Right lobe of liver (tissue), 6 donors: ENCODE measurements at regions not wholly inside any gene's neighbourhood (a gene's known extent, or its start where the extent isn't known, plus 50 kb on each side); places are given as distances from the start of the nearest gene placed in this dataset.

Experiments
- ATAC-seq, 4 donors: fragments of 200-7000 bp; cut with Tn5 transposase; one replicate each; pipeline ENCODE4 v1.9.1; 2020; ENCODE audit warnings: mild to moderate bottlenecking in 4 of 4, moderate library complexity in 4 of 4
- DNase-seq, 3 donors: peaks; one replicate each; pipeline ENCODE4 v3.0.0-alpha.2; 2020
- H3K27ac ChIP-seq, 3 donors: fragments of 200-600 bp; one replicate each; pipeline ENCODE4 v1.8.0; 2022
- H3K27me3 ChIP-seq, 2 donors: fragments of 200-600 bp; one replicate each; pipeline ENCODE4 v1.8.0; 2022
- H3K36me3 ChIP-seq, 4 donors: fragments of 200-600 bp; sonication (generic) in 1 of 4; one replicate each; pipeline versions ENCODE4 v1.5.1 to v1.8.0; 2017 to 2022; ENCODE audit warnings: control low read depth in 1 of 4
- H3K4me1 ChIP-seq, 4 donors: fragments of 200-600 bp; sonication (generic) in 1 of 4; one replicate each; pipeline versions ENCODE4 v1.5.1 to v1.8.0; 2017 to 2022; ENCODE audit warnings: control low read depth in 1 of 4
- H3K4me3 ChIP-seq, 3 donors: fragments of 200-600 bp; one replicate each; pipeline ENCODE4 v1.8.0; 2022
- H3K9me3 ChIP-seq, 4 donors: fragments of 200-600 bp; sonication (generic) in 1 of 4; one replicate each; pipeline versions ENCODE4 v1.5.1 to v1.8.0; 2017 to 2022; ENCODE audit warnings: control low read depth in 1 of 4
- CTCF ChIP-seq, 4 donors: fragments of 200-600 bp in 3 of 4; fragments of 450-650 bp in 1 of 4; IDR thresholded peaks; one replicate each; pipeline versions ENCODE4 v1.5.1 to v1.8.0; 2016 to 2022; ENCODE audit warnings: antibody characterized with exemption in 4 of 4, mild to moderate bottlenecking in 2 of 4
- POLR2A ChIP-seq: fragments of 450-650 bp; IDR thresholded peaks from one replicate; pipeline ENCODE4 v1.6.1; 2017; ENCODE audit warnings: antibody characterized with exemption, mild to moderate bottlenecking
- WGBS: methylation state at CpG from one replicate; pipeline ENCODE4 v1.1.6; 2018; ENCODE audit warnings: low coverage, low lambda C conversion rate; ENCODE audit not compliant: insufficient coverage; ENCODE audit errors: missing lambda C conversion rate; 5-methylcytosine and 5-hydroxymethylcytosine counted together
- intact Hi-C, 2 donors: fragments of 100-400 bp; cut with DNase I; formaldehyde crosslinking; loops; one replicate each; pipeline versions ENCODE4 v1.11.2 to v1.14.1; 2022
- donor health status: DM: no; HTN: yes; CAD: no.
- donor health status: DM: no; HTN: no; CAD: no.
- donor health status: DM: no; HTN: no; CAD: no.
- donor health status: DM: no; HTN: yes; CAD: no.
- donor health status: DM: no; HTN: yes; CAD: no.

DNA sequence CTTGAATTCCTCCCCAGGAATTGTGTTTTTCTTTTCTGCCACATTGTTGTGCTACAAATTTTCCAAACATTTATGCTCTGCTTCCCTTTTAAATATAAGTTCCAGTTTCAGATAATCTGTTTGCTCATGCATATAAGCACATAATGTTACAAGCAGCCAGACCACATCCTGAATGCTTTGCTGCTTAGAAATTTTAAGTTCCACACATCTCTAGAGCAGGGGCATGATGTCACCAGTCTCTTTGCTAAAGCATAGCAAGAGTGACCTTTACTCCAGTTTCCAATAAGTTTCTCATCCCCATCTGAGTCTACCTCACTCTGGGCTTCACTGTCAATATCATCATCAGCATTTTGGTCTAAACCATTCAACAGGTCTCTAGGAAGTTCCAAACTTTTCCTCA lies 932.5 kb downstream of the SH3BGRL start:
- no peaks in the 10 kb centered on the region for H3K9me3 ChIP-seq
- no peak overlapping the region for H3K27ac ChIP-seq
- no peaks in the 10 kb centered on the region for H3K36me3 ChIP-seq
- H3K27me3 ChIP-seq = no peaks in the 10 kb centered on the region
- no peak overlapping the region for H3K4me3 ChIP-seq
- no peak for DNase-seq
- H3K4me1 ChIP-seq = no peaks in the 10 kb centered on the region
- no peak for ATAC-seq
- intact Hi-C loops = no loop called here
- TF ChIP-seq CTCF (IDR thresholded peaks at IDR 0.05) (no peak), POLR2A (no peak)

DNA sequence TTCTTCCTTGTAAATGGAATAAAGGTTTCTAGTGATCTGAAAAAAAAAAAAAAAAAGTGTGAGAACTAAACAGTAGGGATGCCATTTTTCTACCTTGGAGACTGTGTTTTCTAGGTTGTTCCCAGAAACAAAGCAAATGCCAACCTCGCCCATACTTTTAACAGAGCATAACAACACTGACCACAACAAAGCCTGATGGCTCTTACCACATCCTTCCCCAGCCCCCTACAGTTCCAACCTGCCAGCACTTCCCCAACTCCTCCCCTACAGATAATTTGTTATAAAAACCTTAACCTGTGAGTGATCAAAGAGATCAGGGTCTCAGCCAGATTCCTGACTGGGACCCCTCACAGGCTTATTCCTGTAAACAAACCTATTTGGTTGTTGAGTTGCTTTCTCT lies 940.0 kb downstream of the SH3BGRL start:
- no peaks in the 10 kb centered on the region for H3K4me1 ChIP-seq
- 13% methylated on average over 1 of the region's 1 CpG for WGBS
- ATAC-seq (no peak), DNase-seq (no peak)
- no peaks in the 10 kb centered on the region for H3K9me3 ChIP-seq
- no peak overlapping the region for H3K4me3 ChIP-seq
- H3K27me3 ChIP-seq = no peaks in the 10 kb centered on the region
- H3K36me3 ChIP-seq = no peaks in the 10 kb centered on the region
- TF ChIP-seq CTCF (IDR thresholded peaks at IDR 0.05) (no peak), POLR2A (no peak)
- intact Hi-C loops = no loop called here
- H3K27ac ChIP-seq = no peak overlapping the region

- ATAC-seq (no peak), DNase-seq (no peak)
- H3K4me3 ChIP-seq = no peak overlapping the region
- TF ChIP-seq POLR2A = no peak
- no peak for TF ChIP-seq CTCF (IDR thresholded peaks at IDR 0.05)
- H3K4me1 ChIP-seq = no peaks in the 10 kb centered on the region
- H3K36me3 ChIP-seq = no peaks in the 10 kb centered on the region
- no peak overlapping the region for H3K27ac ChIP-seq
- no peaks in the 10 kb centered on the region for H3K27me3 ChIP-seq
- no peaks in the 10 kb centered on the region for H3K9me3 ChIP-seq
- 63% methylated on average over 2 of the region's 2 CpGs for WGBS
- intact Hi-C loops = no loop called here
These were observed 959.3 kb downstream of the SH3BGRL start for GRCh38 chrX:82161195-82161594.

DNA sequence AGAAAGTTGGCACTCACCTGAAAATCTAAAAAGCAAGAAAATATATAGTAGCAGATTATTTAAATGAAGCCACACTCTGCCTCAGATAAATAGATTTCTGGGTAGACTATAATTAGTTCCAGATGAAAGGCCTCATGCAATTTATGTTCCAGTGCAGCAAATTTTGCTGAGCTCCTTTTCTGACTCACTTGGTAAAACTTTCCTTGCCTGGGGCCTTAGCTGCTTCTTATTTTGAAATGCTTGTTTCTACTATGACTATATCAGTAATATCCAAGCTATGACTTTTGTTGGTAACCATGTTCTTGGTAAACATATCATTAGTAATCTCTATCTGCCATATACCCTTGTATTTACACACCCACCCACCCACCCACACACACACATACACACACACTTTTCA lies 961.8 kb downstream of the SH3BGRL start:
- no peak overlapping the region for H3K4me3 ChIP-seq
- H3K9me3 ChIP-seq = no peaks in the 10 kb centered on the region

More for the DNA sequence above, 961.8 kb downstream of the SH3BGRL start:
- Histone ChIP-seq H3K27ac (no peak overlapping the region), H3K4me1 (no peaks in the 10 kb centered on the region), H3K36me3 (no peaks in the 10 kb centered on the region), H3K27me3 (no peaks in the 10 kb centered on the region)
- TF ChIP-seq CTCF (IDR thresholded peaks at IDR 0.05) = no peak
- TF ChIP-seq POLR2A = no peak
- ATAC-seq (no peak), DNase-seq (no peak)
- intact Hi-C loops = no loop called here
